SH-SY5Y (cell line): ENCODE measurements at regions not wholly inside any gene's neighbourhood (a gene's known extent, or its start where the extent isn't known, plus 50 kb on each side); places are given as distances from the start of the nearest gene placed in this dataset.

Source experiments
- GATA2 ChIP-seq: IDR thresholded peaks from 2 replicates; pipeline ENCODE4 v1.6.1; 2011; ENCODE audit warnings: mild to moderate bottlenecking, low read depth, low read length
- GATA3 ChIP-seq: IDR thresholded peaks from 2 replicates; pipeline ENCODE4 v1.6.1; 2011; ENCODE audit warnings: low read depth, mild to moderate bottlenecking, low read length, moderate library complexity

DNA sequence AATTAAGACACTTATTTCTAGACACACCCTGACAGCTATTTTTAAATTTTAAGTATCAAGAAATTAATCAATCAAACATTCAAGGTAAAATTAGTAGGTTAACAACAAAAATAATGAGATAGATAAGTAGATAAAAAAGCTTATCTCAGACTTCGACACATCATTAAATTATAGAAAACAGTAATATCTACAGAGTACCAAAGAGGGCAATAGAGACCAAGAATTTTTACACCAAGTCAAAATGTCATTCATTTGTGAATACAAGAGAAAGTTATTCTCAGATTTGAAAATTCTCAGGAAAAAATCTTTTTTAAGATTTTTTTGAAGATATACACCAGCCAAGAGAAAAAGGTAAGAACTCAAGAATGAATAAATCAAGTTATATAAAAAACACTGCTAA is 445.6 kb downstream of the ACTL7B start:
- no peak for TF ChIP-seq GATA3
- no peak for TF ChIP-seq GATA2
